Esophagus squamous epithelium (tissue), 4 donors: ENCODE measurements at regions not wholly inside any gene's neighbourhood (a gene's known extent, or its start where the extent isn't known, plus 50 kb on each side); places are given as distances from the start of the nearest gene placed in this dataset.

Experiments
- POLR2A ChIP-seq, 4 donors: fragments of 450-650 bp; IDR thresholded peaks; one replicate each; pipeline ENCODE4 v1.6.1; 2017; ENCODE audit warnings: antibody characterized with exemption in 4 of 4, mild to moderate bottlenecking in 4 of 4, moderate library complexity in 3 of 4
- TF ChIP-seq, protein P1 (sequence below), 6 experiments: fragments of 450-650 bp in 4 of 6; fragments of 200-600 bp in 2 of 6; sonication (generic) in 2 of 6; IDR thresholded peaks; one replicate each; pipeline ENCODE4 v1.5.1; 2016 to 2019; ENCODE audit warnings: antibody characterized with exemption in 6 of 6, mild to moderate bottlenecking in 4 of 6, moderate library complexity in 4 of 6

DNA sequence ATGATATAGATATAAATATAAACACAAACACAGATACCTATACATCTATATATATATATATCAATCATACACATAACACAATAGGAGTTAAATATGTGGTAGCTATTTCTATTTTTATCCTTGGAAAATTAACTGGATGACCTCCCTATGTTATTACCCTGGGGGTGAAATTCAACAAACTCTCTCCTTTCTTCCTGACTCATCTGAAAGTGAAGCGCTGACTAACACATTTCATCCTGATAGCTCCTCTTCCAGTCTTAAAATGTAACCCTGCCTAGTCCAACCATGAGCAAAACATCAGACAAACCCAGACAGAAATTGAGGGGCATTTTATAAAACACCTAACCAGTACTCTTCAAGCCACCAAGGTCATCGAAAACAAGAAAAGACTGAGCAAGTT, 220.6 kb upstream of the ISX start:
- TF ChIP-seq, protein P1, sequence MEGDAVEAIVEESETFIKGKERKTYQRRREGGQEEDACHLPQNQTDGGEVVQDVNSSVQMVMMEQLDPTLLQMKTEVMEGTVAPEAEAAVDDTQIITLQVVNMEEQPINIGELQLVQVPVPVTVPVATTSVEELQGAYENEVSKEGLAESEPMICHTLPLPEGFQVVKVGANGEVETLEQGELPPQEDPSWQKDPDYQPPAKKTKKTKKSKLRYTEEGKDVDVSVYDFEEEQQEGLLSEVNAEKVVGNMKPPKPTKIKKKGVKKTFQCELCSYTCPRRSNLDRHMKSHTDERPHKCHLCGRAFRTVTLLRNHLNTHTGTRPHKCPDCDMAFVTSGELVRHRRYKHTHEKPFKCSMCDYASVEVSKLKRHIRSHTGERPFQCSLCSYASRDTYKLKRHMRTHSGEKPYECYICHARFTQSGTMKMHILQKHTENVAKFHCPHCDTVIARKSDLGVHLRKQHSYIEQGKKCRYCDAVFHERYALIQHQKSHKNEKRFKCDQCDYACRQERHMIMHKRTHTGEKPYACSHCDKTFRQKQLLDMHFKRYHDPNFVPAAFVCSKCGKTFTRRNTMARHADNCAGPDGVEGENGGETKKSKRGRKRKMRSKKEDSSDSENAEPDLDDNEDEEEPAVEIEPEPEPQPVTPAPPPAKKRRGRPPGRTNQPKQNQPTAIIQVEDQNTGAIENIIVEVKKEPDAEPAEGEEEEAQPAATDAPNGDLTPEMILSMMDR (IDR thresholded peaks at IDR 0.05), result no peak
- TF ChIP-seq POLR2A (IDR thresholded peaks at IDR 0.05), result no peak
